ENCODE measurements at regions not wholly inside any gene's neighbourhood (a gene's known extent, or its start where the extent isn't known, plus 50 kb on each side); places are given as distances from the start of the nearest gene placed in this dataset.

- DNase-seq (ENCODE audit: low spot score) = no peak
These were observed 204.0 kb downstream of the AACS start for GRCh38 chr12:125269276-125269675.

- DNase-seq (ENCODE audit: low spot score) = no peak
These were observed 206.7 kb downstream of the AACS start for GRCh38 chr12:125271892-125272291.

DNA sequence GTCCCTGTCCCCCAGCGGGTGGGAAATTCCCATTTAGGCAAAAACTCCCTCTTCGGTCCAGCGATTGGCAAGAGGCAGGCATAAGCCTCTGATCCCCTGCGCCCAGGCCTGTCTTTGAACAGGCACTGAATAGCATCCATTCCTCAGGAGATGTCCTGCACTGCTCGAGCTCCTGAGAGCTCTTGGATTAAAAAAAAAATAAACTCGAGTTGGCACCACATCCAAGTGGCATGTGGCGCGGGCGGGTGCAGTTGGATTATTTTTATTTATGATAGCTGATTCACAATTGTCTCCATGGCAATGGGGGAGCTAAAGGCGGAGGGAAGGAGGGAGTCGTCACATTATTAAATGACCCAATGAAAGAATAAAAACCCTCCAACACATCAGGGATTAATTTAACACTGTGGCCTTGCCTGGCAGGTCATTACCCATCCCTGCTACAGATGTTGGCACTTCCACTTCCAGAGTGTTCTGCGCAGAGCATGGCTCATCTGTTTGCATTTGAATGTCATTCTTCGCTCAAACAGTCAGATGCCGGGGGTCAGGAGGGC, 207.2 kb downstream of the AACS start:
- no peak for DNase-seq (ENCODE audit: low spot score)

GRCh38 chr12:125276567-125276966, 211.3 kb downstream of the AACS start:
- DNase-seq (ENCODE audit: low spot score) = no peak

DNA sequence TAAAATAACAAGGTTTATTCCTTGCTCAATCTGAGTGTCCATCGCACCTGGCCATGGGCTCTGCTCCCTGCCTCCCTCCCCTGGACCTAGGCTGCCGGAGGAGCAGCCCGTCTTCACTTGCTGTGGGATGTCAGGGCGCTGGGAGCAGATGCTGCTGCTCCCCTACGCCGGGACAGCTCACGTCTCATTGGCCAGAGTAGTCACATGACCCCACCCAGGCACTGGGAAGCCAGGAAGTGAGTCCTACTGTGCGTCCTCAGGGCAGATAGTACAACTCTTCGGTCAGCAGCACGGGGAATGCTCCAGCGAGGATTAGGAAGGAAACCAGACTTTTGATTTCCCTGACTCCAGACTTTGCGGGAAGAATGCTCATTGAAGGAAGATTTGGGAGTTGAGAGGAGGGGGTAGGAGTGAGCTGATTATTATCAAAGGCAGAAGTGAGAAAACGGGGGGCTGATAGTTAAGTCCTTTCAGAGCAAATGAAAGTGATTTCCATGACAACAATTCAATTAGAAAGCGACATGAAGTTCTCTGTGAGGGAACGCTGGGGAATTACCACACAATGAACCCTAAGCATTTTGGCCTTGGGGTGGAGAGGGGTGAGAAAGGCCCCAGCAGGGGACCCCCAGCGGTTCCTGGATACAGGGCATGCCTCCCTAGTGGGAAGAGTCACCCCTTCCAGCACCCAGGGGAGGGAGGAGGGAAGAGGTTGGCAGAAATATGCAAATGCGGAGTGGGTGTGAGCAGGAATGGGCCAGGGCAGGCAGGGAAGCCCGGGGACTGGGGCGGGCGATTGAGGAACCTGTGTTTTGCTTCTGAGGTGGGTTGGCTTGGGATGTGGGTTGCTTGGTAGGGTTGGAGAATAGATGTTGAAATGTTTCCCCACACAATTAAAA, 215.5 kb downstream of the AACS start:
- DNase-seq (ENCODE audit: low spot score) = no peak

DNA sequence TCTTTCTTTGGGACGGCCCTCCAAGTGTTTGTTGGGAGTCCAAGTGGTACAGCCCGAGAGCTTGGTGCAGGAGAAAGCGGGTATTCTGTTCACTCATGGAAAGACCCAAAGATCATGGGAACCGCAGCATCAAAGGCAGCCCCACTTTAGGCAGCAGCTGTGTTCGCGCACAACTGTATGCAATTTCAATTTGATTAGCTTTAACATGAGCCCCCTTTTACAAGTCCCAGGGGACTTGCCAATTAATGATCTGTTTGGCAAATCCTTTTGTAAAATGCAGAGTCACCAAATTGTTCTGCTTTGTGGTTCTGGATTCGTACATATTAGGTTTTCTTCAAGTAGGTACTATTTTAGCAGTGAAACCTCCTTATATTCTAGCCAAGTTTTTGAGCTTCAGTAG, 217.7 kb downstream of the AACS start:
- DNase-seq (ENCODE audit: low spot score) = no peak

GRCh38 chr12:125283521-125283920, 218.3 kb downstream of the AACS start:
- DNase-seq (ENCODE audit: low spot score) = no peak

GRCh38 chr12:125284087-125284486, 218.9 kb downstream of the AACS start:
- no peak for DNase-seq (ENCODE audit: low spot score)

DNA sequence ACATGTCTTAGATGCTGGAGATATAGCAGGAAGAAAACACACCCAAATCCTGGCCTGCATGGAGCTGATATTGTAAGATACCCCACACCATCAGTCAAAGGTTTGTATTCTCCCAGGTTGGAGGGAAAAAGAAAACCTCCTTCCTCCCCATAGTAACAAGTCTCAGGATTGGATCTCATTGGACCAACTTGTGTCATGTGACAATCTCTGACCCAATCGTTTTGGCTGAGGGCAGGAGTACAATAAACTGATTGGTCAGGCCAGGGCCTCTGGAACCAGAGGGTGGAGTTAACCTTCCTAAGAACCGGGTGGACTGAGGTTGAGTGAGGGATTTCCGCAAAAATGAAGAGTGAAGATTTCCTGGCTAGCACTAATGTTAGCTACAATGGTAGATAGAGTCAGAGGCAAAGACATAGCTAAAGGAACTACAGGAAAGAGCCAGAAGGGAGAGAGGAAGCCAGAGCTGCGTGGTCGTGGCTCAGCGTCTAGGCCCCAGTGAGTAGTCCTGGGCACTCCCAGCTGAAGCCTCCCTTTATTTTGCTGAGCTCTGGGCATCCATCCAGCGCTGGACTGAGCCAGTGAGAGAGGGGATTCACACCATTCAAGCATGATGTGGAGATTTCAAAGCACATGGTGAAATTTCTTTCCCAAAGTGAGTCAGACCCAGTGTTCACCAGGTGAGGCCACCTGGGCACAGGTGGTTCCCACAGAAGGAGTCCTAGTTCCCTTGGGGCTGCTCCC, 219.9 kb downstream of the AACS start:
- DNase-seq (ENCODE audit: low spot score) = no peak

DNA sequence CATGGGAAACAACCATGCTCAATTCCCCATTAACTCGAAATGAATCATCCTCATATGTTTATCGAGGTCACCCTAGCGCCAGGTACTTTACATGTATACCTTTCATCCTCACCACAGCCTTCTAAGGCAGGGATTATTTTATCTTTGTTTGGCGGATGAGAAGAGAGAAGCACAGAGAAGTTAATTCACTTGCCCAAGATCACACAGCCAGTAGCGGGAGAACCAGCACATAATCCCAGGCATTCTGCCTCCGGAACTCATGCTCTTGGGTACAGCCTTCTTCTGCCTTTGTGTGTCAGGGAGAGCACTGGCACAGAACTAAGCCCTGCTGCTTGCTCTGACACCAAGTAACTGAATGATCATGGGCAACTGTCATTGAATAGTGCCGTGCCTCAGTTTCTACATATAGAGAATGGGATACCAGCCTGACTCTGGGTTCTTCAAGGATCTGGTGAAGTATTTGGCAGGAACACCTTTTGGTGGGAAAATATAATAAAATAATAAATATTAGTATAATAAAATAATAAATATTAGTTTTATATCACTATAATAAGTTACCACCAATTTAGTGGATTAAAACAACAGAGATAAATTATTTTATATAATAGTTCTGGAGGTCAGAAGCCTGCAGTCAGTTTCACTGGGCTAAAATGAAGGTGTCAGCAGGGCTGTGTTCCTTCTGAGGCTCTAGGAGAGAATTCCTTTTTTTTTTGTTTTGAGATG, 220.9 kb downstream of the AACS start:
- DNase-seq (ENCODE audit: low spot score) = no peak

- no peak for DNase-seq (ENCODE audit: low spot score)
These were observed 222.1 kb downstream of the AACS start for GRCh38 chr12:125287155-125287847.

- DNase-seq (ENCODE audit: low spot score) = no peak
These were observed 224.0 kb downstream of the AACS start for GRCh38 chr12:125288931-125289928.

DNA sequence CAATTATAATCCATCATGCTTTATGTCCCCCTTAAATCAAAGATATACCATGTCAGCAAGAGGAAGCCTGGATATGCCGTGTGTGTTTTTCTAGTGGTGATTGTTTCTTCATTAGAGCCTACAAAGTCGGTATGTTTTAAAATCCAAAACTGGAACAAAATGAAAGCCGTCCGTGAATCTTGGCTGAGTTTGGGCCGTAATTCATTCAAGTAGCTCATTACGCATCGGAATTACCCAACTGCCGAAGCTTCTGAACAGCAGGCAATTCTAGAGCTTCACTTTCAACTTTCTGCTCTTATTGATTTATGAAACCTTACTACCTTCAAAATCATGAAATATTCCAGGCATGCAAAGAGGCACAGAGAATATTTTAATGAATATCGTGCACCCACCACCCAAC, 224.7 kb downstream of the AACS start:
- no peak for DNase-seq (ENCODE audit: low spot score)

GRCh38 chr12:125292700-125293099, 227.5 kb downstream of the AACS start:
- DNase-seq (ENCODE audit: low spot score) = no peak

DNA sequence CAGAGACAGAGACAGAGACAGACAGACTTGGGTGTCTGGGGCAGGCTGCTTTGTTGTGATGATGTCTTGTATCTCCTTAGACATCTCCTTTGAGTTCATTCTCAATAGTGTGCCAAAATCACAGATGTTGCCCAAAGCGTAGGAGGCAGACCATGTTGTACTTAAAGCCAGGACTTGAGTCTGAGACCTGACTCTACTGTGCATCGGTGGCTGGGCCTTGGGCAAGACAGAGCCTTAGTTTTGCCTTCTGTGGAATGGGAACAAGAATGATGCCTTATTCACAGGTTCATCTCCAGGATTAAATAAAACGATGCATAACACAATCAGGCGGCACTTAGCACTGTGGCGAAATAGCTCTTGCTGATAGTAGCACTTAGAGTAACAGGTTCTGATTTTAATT, 230.3 kb downstream of the AACS start:
- DNase-seq (ENCODE audit: low spot score) = no peak

- no peak for DNase-seq (ENCODE audit: low spot score)
These were observed 231.5 kb downstream of the AACS start for GRCh38 chr12:125296701-125297100.

DNA sequence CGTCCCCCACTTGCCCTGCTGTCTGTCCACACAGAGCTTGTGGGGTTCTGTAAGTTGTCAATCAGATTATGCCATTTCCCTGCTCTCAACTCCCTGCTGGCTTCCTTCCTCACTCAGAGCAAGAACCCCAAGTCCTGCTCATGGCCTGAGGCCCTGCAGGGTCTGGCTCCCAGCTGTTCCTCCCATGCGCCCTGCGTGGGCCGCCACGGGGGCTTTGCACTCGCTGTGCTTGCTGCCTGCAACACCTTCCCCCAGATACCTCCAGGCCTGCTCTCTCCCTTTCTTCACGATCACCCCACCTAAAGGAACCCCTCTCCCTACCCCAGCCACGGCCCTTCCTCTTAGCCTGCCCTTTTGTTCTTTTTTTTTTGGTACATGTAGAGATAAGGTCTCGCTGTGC, 234.6 kb downstream of the AACS start:
- no peak for DNase-seq (ENCODE audit: low spot score)

- no peak for DNase-seq (ENCODE audit: low spot score)
These were observed 235.0 kb downstream of the AACS start for GRCh38 chr12:125300249-125300648.

DNA sequence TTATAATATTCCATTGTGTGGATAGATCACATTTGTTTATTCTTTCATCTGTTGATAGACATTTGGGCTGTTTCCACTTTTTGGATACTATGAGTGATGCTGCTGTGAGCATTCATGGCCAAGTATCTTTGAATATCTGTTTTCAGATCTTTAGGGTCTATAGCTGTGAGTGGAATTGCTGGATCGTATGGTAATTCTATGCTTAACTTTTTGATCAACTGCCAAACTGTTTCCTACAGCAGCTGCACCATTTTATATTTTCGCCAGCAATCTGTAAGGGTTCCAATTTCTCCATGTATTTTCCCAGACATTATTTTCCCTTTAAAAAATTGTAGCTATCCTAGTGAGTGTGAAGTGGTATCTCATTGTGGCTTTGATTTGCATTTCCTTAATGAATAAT, 238.1 kb downstream of the AACS start:
- DNase-seq (ENCODE audit: low spot score) = no peak

DNA sequence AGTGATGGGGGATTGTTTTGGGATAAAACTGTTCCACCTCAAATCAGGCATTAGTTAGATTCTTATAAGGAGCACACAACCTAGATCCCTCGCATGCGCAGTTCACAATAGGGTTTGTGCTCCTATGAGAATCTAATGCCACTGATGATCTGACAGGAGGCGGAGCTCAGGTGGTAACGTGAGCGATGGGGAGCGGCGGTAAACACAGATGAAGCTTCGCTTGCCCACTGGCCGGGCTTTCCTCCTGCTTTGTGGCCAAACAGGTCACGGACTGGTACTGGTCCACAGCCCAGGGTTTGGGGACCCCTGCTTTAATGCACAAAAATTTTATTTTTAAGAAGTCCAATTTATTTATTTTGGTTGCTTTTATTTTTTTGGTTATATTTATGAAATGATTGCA, 238.8 kb downstream of the AACS start:
- no peak for DNase-seq (ENCODE audit: low spot score)
